HG03442 (cell line): ENCODE measurements at regions not wholly inside any gene's neighbourhood (a gene's known extent, or its start where the extent isn't known, plus 50 kb on each side); places are given as distances from the start of the nearest gene placed in this dataset.
"Not testable (repeated sequence)": the region's sequence is repeated elsewhere in the genome, so short reads cannot be mapped to it uniquely, and the experiment has no call there.

Experiments
- ATAC-seq: cut with Tn5 transposase; IDR thresholded peaks from one replicate; pipeline ENCODE4 v1.9.1; 2021; ENCODE audit warnings: mild to moderate bottlenecking, moderate library complexity; ENCODE audit not compliant: unreplicated experiment

- peak; percentile 32 for ATAC-seq
These were observed 285.7 kb downstream of the S1PR1 start for GRCh38 chr1:101522486-101522885.

GRCh38 chr1:101526813-101527212 lies 290.0 kb downstream of the S1PR1 start:
- no peak for ATAC-seq

- ATAC-seq = no peak
These were observed 295.6 kb downstream of the S1PR1 start for GRCh38 chr1:101532377-101532776.

GRCh38 chr1:101540161-101540560 lies 303.3 kb downstream of the S1PR1 start:
- no peak for ATAC-seq

GRCh38 chr1:101546885-101547284 lies 310.1 kb downstream of the S1PR1 start:
- ATAC-seq = no peak

GRCh38 chr1:101547357-101547756 lies 310.5 kb downstream of the S1PR1 start:
- no peak for ATAC-seq

GRCh38 chr1:101548376-101548775 lies 311.6 kb downstream of the S1PR1 start:
- ATAC-seq = no peak

GRCh38 chr1:101550581-101550980 lies 313.8 kb downstream of the S1PR1 start:
- ATAC-seq = no peak

GRCh38 chr1:101566883-101567538 lies 330.2 kb downstream of the S1PR1 start:
- ATAC-seq = no peak

- ATAC-seq = peak; percentile 91
These were observed 330.9 kb downstream of the S1PR1 start for GRCh38 chr1:101567582-101568189.

GRCh38 chr1:101587741-101588140 lies 350.9 kb downstream of the S1PR1 start:
- ATAC-seq = no peak

- ATAC-seq = no peak
These were observed 351.9 kb downstream of the S1PR1 start for GRCh38 chr1:101588677-101589076.

- ATAC-seq = no peak
These were observed 356.0 kb downstream of the S1PR1 start for GRCh38 chr1:101592845-101593244.

GRCh38 chr1:101595881-101596374 lies 359.1 kb downstream of the S1PR1 start:
- ATAC-seq = no peak

- not testable (repeated sequence) for ATAC-seq
These were observed 363.8 kb downstream of the S1PR1 start for GRCh38 chr1:101600615-101601014.

- ATAC-seq = no peak
These were observed 366.9 kb downstream of the S1PR1 start for GRCh38 chr1:101603726-101604125.

- no peak for ATAC-seq
These were observed 369.1 kb downstream of the S1PR1 start for GRCh38 chr1:101605878-101606277.

- ATAC-seq = no peak
These were observed 376.7 kb downstream of the S1PR1 start for GRCh38 chr1:101613546-101613945.

- ATAC-seq = no peak
These were observed 377.8 kb downstream of the OLFM3 start for GRCh38 chr1:101618900-101619299.

GRCh38 chr1:101632548-101633272 lies 364.0 kb downstream of the OLFM3 start:
- ATAC-seq = no peak

GRCh38 chr1:101645810-101646209 lies 350.9 kb downstream of the OLFM3 start:
- ATAC-seq = no peak

- ATAC-seq = no peak
These were observed 344.2 kb downstream of the OLFM3 start for GRCh38 chr1:101652484-101652883.
